HG02852 (cell line): ENCODE measurements at regions not wholly inside any gene's neighbourhood (a gene's known extent, or its start where the extent isn't known, plus 50 kb on each side); places are given as distances from the start of the nearest gene placed in this dataset.
"Not testable (repeated sequence)": the region's sequence is repeated elsewhere in the genome, so short reads cannot be mapped to it uniquely, and the experiment has no call there.

Experiments used
- ATAC-seq: cut with Tn5 transposase; IDR thresholded peaks from one replicate; pipeline ENCODE4 v1.9.1; 2021; ENCODE audit warnings: mild to moderate bottlenecking, moderate library complexity; ENCODE audit not compliant: unreplicated experiment

- ATAC-seq = no peak
These were observed 166.6 kb upstream of the NRG3 start for GRCh38 chr10:81708416-81708815.

GRCh38 chr10:81708929-81709328, 166.1 kb upstream of the NRG3 start:
- no peak for ATAC-seq

GRCh38 chr10:81722399-81722798, 152.6 kb upstream of the NRG3 start:
- ATAC-seq = no peak

- no peak for ATAC-seq
These were observed 150.6 kb upstream of the NRG3 start for GRCh38 chr10:81724431-81724830.

- no peak for ATAC-seq
These were observed 149.1 kb upstream of the NRG3 start for GRCh38 chr10:81725851-81726250.

GRCh38 chr10:81728692-81729091, 146.3 kb upstream of the NRG3 start:
- ATAC-seq = no peak

GRCh38 chr10:81730891-81731290, 144.1 kb upstream of the NRG3 start:
- no peak for ATAC-seq

- no peak for ATAC-seq
These were observed 141.5 kb upstream of the NRG3 start for GRCh38 chr10:81733542-81733941.

- ATAC-seq = not testable (repeated sequence)
These were observed 139.8 kb upstream of the NRG3 start for GRCh38 chr10:81735167-81735566.

- no peak for ATAC-seq
These were observed 115.9 kb upstream of the NRG3 start for GRCh38 chr10:81759111-81759510.

- ATAC-seq = no peak
These were observed 90.8 kb upstream of the NRG3 start for GRCh38 chr10:81784111-81784597.

GRCh38 chr10:81792729-81793128, 82.3 kb upstream of the NRG3 start:
- no peak for ATAC-seq

GRCh38 chr10:81806842-81807241, 68.2 kb upstream of the NRG3 start:
- no peak for ATAC-seq

GRCh38 chr10:81814842-81815241, 60.2 kb upstream of the NRG3 start:
- ATAC-seq = no peak

- ATAC-seq = no peak
These were observed 57.3 kb upstream of the NRG3 start for GRCh38 chr10:81817596-81818170.

GRCh38 chr10:81820418-81820817, 54.6 kb upstream of the NRG3 start:
- ATAC-seq = no peak
